GM21526 (cell line): ENCODE measurements at regions not wholly inside any gene's neighbourhood (a gene's known extent, or its start where the extent isn't known, plus 50 kb on each side); places are given as distances from the start of the nearest gene placed in this dataset.
"Not testable (repeated sequence)": the region's sequence is repeated elsewhere in the genome, so short reads cannot be mapped to it uniquely, and the experiment has no call there.

ENCODE experiments used
- ATAC-seq: cut with Tn5 transposase; IDR thresholded peaks from one replicate; pipeline ENCODE4 v1.9.1; 2021; ENCODE audit warnings: moderate library complexity; ENCODE audit not compliant: unreplicated experiment, low FRiP score

- not testable (repeated sequence) for ATAC-seq
Measured at GRCh38 chr12:25891095-25891494, 67.4 kb upstream of the RASSF8 start.

- no peak for ATAC-seq
Measured at GRCh38 chr12:25894759-25895158, 63.7 kb upstream of the RASSF8 start.

GRCh38 chr12:25896981-25897380 is 61.5 kb upstream of the RASSF8 start:
- ATAC-seq = no peak

GRCh38 chr12:25903603-25904245 is 54.8 kb upstream of the RASSF8 start:
- ATAC-seq = no peak

GRCh38 chr12:25904442-25904841 is 54.0 kb upstream of the RASSF8 start:
- ATAC-seq = no peak

- no peak for ATAC-seq
Measured at GRCh38 chr12:25906651-25907340, 51.7 kb upstream of the RASSF8 start.
